Fibroblast of lung (primary cell): ENCODE measurements at regions not wholly inside any gene's neighbourhood (a gene's known extent, or its start where the extent isn't known, plus 50 kb on each side); places are given as distances from the start of the nearest gene placed in this dataset.

Experiments
- CTCF ChIP-seq, 2 donors: IDR thresholded peaks in 1 of 2; conservative IDR thresholded peaks in 1 of 2; 1 replicate in 1 of 2; 2 replicates in 1 of 2; pipeline ENCODE4 v1.5.1; 2011 to 2012; ENCODE audit warnings: low read length in 2 of 2, control low read depth in 1 of 2, inconsistent platforms in 1 of 2, low read depth in 1 of 2, mild to moderate bottlenecking in 1 of 2
- EZH2 ChIP-seq: IDR thresholded peaks from 2 replicates; pipeline ENCODE4 v1.5.1; 2012; ENCODE audit warnings: low read length, control low read depth, mild to moderate bottlenecking; ENCODE audit errors: missing control alignments

GRCh38 chr9:11962327-11962726 lies 730.9 kb upstream of the TYRP1 start:
- no peak for TF ChIP-seq CTCF (conservative IDR thresholded peaks at IDR 0.05 in 1 of 2, IDR thresholded peaks at IDR 0.05 in 1 of 2; ENCODE audit: low read depth in 1 of 2, low read length in 2 of 2)
- no peak for TF ChIP-seq EZH2
